A673 (cell line): ENCODE measurements at regions not wholly inside any gene's neighbourhood (a gene's known extent, or its start where the extent isn't known, plus 50 kb on each side); places are given as distances from the start of the nearest gene placed in this dataset.

Experiments
- EZH2 ChIP-seq: fragments of 200-600 bp; sonication (generic); IDR thresholded peaks from 2 replicates; pipeline ENCODE4 v1.6.1; 2017; ENCODE audit warnings: borderline replicate concordance, low read depth, mild to moderate bottlenecking, mixed read lengths, antibody characterized with exemption, low read length; ENCODE audit not compliant: poor library complexity, severe bottlenecking
- TF ChIP-seq, protein P1 (sequence below): fragments of 300-800, 200-600 bp; sonication (generic); conservative IDR thresholded peaks from 2 replicates; pipeline ENCODE4 v1.5.1; 2017; ENCODE audit warnings: low read depth, mild to moderate bottlenecking, antibody characterized with exemption, low read length, moderate library complexity, mixed read lengths

DNA sequence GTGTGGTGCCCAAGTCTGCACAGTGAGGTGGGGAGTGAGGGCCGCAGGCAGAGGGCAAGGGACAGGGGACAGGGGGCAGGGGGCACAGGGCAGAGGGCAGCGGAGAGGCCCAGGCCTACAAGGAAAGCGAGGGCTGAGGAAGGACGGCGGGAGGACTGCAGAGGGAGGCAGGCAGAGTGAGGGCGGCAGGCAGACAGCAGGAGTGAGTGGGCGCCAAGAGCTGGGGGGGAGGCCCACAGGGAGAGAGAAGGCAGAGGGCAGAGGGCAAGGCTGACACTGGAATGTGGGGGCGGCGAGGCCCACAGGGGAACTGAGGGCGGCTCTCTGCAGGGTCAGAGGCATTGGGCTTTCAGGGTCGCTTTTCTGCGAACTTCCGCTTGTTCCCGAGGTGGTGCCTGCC, 267.8 kb upstream of the NDN start:
- TF ChIP-seq, protein P1, sequence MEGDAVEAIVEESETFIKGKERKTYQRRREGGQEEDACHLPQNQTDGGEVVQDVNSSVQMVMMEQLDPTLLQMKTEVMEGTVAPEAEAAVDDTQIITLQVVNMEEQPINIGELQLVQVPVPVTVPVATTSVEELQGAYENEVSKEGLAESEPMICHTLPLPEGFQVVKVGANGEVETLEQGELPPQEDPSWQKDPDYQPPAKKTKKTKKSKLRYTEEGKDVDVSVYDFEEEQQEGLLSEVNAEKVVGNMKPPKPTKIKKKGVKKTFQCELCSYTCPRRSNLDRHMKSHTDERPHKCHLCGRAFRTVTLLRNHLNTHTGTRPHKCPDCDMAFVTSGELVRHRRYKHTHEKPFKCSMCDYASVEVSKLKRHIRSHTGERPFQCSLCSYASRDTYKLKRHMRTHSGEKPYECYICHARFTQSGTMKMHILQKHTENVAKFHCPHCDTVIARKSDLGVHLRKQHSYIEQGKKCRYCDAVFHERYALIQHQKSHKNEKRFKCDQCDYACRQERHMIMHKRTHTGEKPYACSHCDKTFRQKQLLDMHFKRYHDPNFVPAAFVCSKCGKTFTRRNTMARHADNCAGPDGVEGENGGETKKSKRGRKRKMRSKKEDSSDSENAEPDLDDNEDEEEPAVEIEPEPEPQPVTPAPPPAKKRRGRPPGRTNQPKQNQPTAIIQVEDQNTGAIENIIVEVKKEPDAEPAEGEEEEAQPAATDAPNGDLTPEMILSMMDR: no peak
- TF ChIP-seq EZH2: no peak
